Astrocyte (in vitro differentiated cells and primary cell): ENCODE measurements at regions not wholly inside any gene's neighbourhood (a gene's known extent, or its start where the extent isn't known, plus 50 kb on each side); places are given as distances from the start of the nearest gene placed in this dataset.

ENCODE experiments used
- DNase-seq: peaks from one replicate; pipeline ENCODE4 v3.0.0-alpha.2; 2010; ENCODE audit warnings: low read depth
- FAIRE-seq: peaks from 2 replicates; lab custom pipeline; 2011; peaks lifted over from hg19 to GRCh38; lab: Jason Lieb, UNC
- H2AFZ ChIP-seq: 2 replicates; pipeline ENCODE4 v1.6.0; 2012; ENCODE audit warnings: low read depth, low read length, inconsistent platforms
- H3K27ac ChIP-seq: 2 replicates; pipeline ENCODE4 v1.5.1; 2011; ENCODE audit warnings: low read depth, low read length, inconsistent platforms
- H3K27me3 ChIP-seq: 2 replicates; pipeline ENCODE4 v1.6.0; 2011; ENCODE audit warnings: low read length, inconsistent platforms; ENCODE audit not compliant: insufficient read depth
- H3K36me3 ChIP-seq: 2 replicates; pipeline ENCODE4 v1.5.1; 2011; ENCODE audit warnings: low read length, inconsistent platforms; ENCODE audit not compliant: insufficient read depth
- H3K4me1 ChIP-seq: 2 replicates; pipeline ENCODE4 v1.5.1; 2011; ENCODE audit warnings: low read length, inconsistent platforms; ENCODE audit not compliant: insufficient read depth
- H3K4me2 ChIP-seq: 2 replicates; pipeline ENCODE4 v1.6.0; 2012; ENCODE audit warnings: low read length, inconsistent platforms
- H3K4me3 ChIP-seq: 2 replicates; pipeline ENCODE4 v1.5.1; 2011; ENCODE audit warnings: low read depth, mild to moderate bottlenecking, low read length, inconsistent platforms; ENCODE audit not compliant: insufficient read depth
- H3K79me2 ChIP-seq: 2 replicates; pipeline ENCODE4 v1.6.0; 2012; ENCODE audit warnings: mild to moderate bottlenecking, low read length, inconsistent platforms; ENCODE audit not compliant: insufficient read depth
- H3K9ac ChIP-seq: 2 replicates; pipeline ENCODE4 v1.6.0; 2012; ENCODE audit warnings: mild to moderate bottlenecking, low read length, inconsistent platforms
- H3K9me3 ChIP-seq: 2 replicates; pipeline ENCODE4 v1.5.1; 2012; ENCODE audit warnings: low read depth, mild to moderate bottlenecking, low read length, inconsistent platforms; ENCODE audit not compliant: insufficient read depth
- H4K20me1 ChIP-seq: 2 replicates; pipeline ENCODE4 v1.6.0; 2012; ENCODE audit warnings: low read length, inconsistent platforms; ENCODE audit not compliant: insufficient read depth
- H3K27ac Mint-ChIP-seq: one replicate; pipeline ENCODE4 v1.8.0; 2021; ENCODE audit warnings: mild to moderate bottlenecking, mixed read lengths; ENCODE audit not compliant: unreplicated experiment
- H3K27me3 Mint-ChIP-seq: one replicate; pipeline ENCODE4 v1.8.0; 2021; ENCODE audit warnings: low read depth, mixed read lengths; ENCODE audit not compliant: unreplicated experiment
- H3K36me3 Mint-ChIP-seq: one replicate; pipeline ENCODE4 v1.8.0; 2021; ENCODE audit warnings: low read depth, mixed read lengths; ENCODE audit not compliant: unreplicated experiment
- H3K4me1 Mint-ChIP-seq: one replicate; pipeline ENCODE4 v1.8.0; 2021; ENCODE audit warnings: low read depth, mixed read lengths; ENCODE audit not compliant: unreplicated experiment
- H3K4me3 Mint-ChIP-seq: one replicate; pipeline ENCODE4 v1.8.0; 2021; ENCODE audit warnings: mild to moderate bottlenecking, moderate library complexity, mixed read lengths; ENCODE audit not compliant: unreplicated experiment
- H3K9me3 Mint-ChIP-seq: one replicate; pipeline ENCODE4 v1.8.0; 2021; ENCODE audit warnings: mild to moderate bottlenecking, mixed read lengths; ENCODE audit not compliant: unreplicated experiment
- EZH2 ChIP-seq: IDR thresholded peaks from 2 replicates; pipeline ENCODE4 v1.6.1; 2012; ENCODE audit warnings: mild to moderate bottlenecking, low read length, inconsistent platforms; ENCODE audit not compliant: insufficient read depth
- TF ChIP-seq, protein P1 (sequence below): IDR thresholded peaks from 2 replicates; pipeline ENCODE4 v1.5.1; 2011; ENCODE audit warnings: low read depth, mild to moderate bottlenecking, inconsistent platforms, low read length, moderate library complexity; ENCODE audit not compliant: insufficient read depth

GRCh38 chr20:7689151-7689550 is 251.1 kb downstream of the HAO1 start:
- Histone ChIP-seq H3K9me3 (no peaks in the 10 kb centered on the region), H2AFZ (no peak overlapping the region), H3K4me1 (peaks cover 9% of the 10 kb centered on the region), H3K9ac (no peak overlapping the region), H3K36me3 (no peaks in the 10 kb centered on the region), H3K27ac (no peak overlapping the region), H4K20me1 (no peaks in the 10 kb centered on the region), H3K27me3 (peaks cover 3% of the 10 kb centered on the region), H3K4me2 (no peak overlapping the region), H3K4me3 (no peak overlapping the region), H3K79me2 (no peaks in the 10 kb centered on the region)
- H3K27me3 Mint-ChIP-seq: no peaks in the 10 kb centered on the region
- H3K9me3 Mint-ChIP-seq: no peaks in the 10 kb centered on the region
- no peak for DNase-seq
- H3K27ac Mint-ChIP-seq: no peak overlapping the region
- no peak for FAIRE-seq
- no peak for TF ChIP-seq EZH2
- TF ChIP-seq, protein P1, sequence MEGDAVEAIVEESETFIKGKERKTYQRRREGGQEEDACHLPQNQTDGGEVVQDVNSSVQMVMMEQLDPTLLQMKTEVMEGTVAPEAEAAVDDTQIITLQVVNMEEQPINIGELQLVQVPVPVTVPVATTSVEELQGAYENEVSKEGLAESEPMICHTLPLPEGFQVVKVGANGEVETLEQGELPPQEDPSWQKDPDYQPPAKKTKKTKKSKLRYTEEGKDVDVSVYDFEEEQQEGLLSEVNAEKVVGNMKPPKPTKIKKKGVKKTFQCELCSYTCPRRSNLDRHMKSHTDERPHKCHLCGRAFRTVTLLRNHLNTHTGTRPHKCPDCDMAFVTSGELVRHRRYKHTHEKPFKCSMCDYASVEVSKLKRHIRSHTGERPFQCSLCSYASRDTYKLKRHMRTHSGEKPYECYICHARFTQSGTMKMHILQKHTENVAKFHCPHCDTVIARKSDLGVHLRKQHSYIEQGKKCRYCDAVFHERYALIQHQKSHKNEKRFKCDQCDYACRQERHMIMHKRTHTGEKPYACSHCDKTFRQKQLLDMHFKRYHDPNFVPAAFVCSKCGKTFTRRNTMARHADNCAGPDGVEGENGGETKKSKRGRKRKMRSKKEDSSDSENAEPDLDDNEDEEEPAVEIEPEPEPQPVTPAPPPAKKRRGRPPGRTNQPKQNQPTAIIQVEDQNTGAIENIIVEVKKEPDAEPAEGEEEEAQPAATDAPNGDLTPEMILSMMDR: no peak
- peaks cover 39% of the 10 kb centered on the region for H3K4me1 Mint-ChIP-seq
- H3K4me3 Mint-ChIP-seq: no peak overlapping the region
- no peaks in the 10 kb centered on the region for H3K36me3 Mint-ChIP-seq

- no peak for FAIRE-seq
- H3K4me3 Mint-ChIP-seq: no peak overlapping the region
- Histone ChIP-seq H3K36me3 (no peaks in the 10 kb centered on the region), H2AFZ (no peak overlapping the region), H3K4me3 (no peak overlapping the region), H3K4me1 (peaks cover 26% of the 10 kb centered on the region), H3K9ac (no peak overlapping the region), H3K4me2 (no peak overlapping the region), H4K20me1 (no peaks in the 10 kb centered on the region), H3K27ac (no peak overlapping the region), H3K79me2 (no peaks in the 10 kb centered on the region), H3K9me3 (no peaks in the 10 kb centered on the region), H3K27me3 (peaks cover 3% of the 10 kb centered on the region)
- peaks cover 58% of the 10 kb centered on the region for H3K4me1 Mint-ChIP-seq
- DNase-seq: peak; percentile 54
- H3K27ac Mint-ChIP-seq: no peak overlapping the region
- TF ChIP-seq, protein P1: no peak
- TF ChIP-seq EZH2: no peak
- no peaks in the 10 kb centered on the region for H3K36me3 Mint-ChIP-seq
- no peaks in the 10 kb centered on the region for H3K9me3 Mint-ChIP-seq
- H3K27me3 Mint-ChIP-seq: no peaks in the 10 kb centered on the region
These were observed 248.5 kb downstream of the HAO1 start for GRCh38 chr20:7691647-7692269.

DNA sequence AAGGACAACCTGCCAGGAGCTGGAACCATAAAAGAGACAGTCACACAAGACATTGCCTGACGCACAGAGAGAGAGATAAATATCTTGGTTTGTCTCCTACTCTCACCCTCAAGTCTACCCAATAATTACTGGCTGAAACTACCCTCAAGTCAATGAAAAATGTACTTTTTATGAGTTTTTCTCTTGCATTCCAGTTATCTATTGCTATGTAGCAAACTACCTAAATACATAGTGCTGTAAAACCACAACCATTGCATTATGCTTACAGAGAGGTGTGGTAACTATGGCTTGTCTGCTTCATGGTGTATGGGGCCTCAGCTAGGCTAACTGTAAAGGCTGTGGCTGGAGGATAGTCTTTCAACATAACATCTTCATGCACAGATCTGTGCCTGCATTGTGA is 247.8 kb downstream of the HAO1 start:
- Histone ChIP-seq H3K27me3 (peaks cover 3% of the 10 kb centered on the region), H3K9me3 (no peaks in the 10 kb centered on the region), H3K4me2 (no peak overlapping the region), H3K27ac (no peak overlapping the region), H4K20me1 (no peaks in the 10 kb centered on the region), H3K36me3 (no peaks in the 10 kb centered on the region), H3K4me1 (peaks cover 26% of the 10 kb centered on the region), H2AFZ (no peak overlapping the region), H3K4me3 (no peak overlapping the region), H3K9ac (no peak overlapping the region), H3K79me2 (no peaks in the 10 kb centered on the region)
- DNase-seq: peak; percentile 27
- no peaks in the 10 kb centered on the region for H3K9me3 Mint-ChIP-seq
- FAIRE-seq: no peak
- H3K4me1 Mint-ChIP-seq: peaks cover 61% of the 10 kb centered on the region
- no peak overlapping the region for H3K4me3 Mint-ChIP-seq
- TF ChIP-seq EZH2: no peak
- TF ChIP-seq, protein P1: no peak
- no peak overlapping the region for H3K27ac Mint-ChIP-seq
- H3K27me3 Mint-ChIP-seq: no peaks in the 10 kb centered on the region
- H3K36me3 Mint-ChIP-seq: no peaks in the 10 kb centered on the region
